K562 (cell line): ENCODE measurements at regions not wholly inside any gene's neighbourhood (a gene's known extent, or its start where the extent isn't known, plus 50 kb on each side); places are given as distances from the start of the nearest gene placed in this dataset.

ENCODE experiments used
- ATAC-seq: fragments of 200-7000 bp; cut with Tn5 transposase; 3 replicates; pipeline ENCODE4 v1.9.1; 2020; ENCODE audit warnings: moderate library complexity
- BruUV-seq: library from RNA; stranded (reverse); fragments of 400-500 nt; replicated peaks from 2 replicates; lab custom pipeline; 2021; lab: Mats Ljungman, UMichigan
- CTCF ChIA-PET: fragments of 300-600 bp; formaldehyde crosslinking; extraction: SDS; loops from one replicate; lab custom pipeline; 2021; ENCODE audit warnings: low intra/inter-chr PET ratio; lab: Yijun Ruan, JAX
- POLR2A ChIA-PET: fragments of 300-600, 350-650 bp; sonication (Branson Sonifier 250); formaldehyde crosslinking; extraction: SDS; loops from one replicate; lab custom pipeline; 2021; ENCODE audit warnings: antibody characterized with exemption, inconsistent platforms; lab: Yijun Ruan, JAX
- DNase-seq, 4 experiments: peaks; one replicate each; pipeline versions ENCODE4 v3.0.0 to v3.0.0-alpha.2; 2011 to 2018; ENCODE audit warnings: low spot score in 3 of 4, mixed read lengths in 3 of 4; ENCODE audit errors: extremely low read depth in 1 of 4
- FAIRE-seq: peaks from 2 replicates; lab custom pipeline; 2011; peaks lifted over from hg19 to GRCh38; lab: Jason Lieb, UNC
- H2AFZ ChIP-seq: 2 replicates; pipeline ENCODE4 v1.6.0; 2011; ENCODE audit warnings: low read depth, low read length, control low read depth, inconsistent platforms
- H3K27ac ChIP-seq: fragments of 200-600 bp; 3 replicates; pipeline ENCODE4 v1.8.0; 2011; ENCODE audit warnings: low read depth, mild to moderate bottlenecking, control low read depth, inconsistent platforms, low read length, moderate library complexity, mixed read lengths; ENCODE audit errors: extremely low read depth
- H3K27me3 ChIP-seq, 2 experiments: fragments of 300-600 bp in 1 of 2; 2 replicates in 1 of 2; 3 replicates in 1 of 2; pipeline versions ENCODE4 v1.6.0 to v1.8.0; 2011; ENCODE audit warnings: inconsistent platforms in 2 of 2, low read length in 2 of 2, mild to moderate bottlenecking in 1 of 2, mixed read lengths in 1 of 2, moderate library complexity in 1 of 2; ENCODE audit not compliant: control insufficient read depth in 2 of 2, insufficient read depth in 2 of 2
- H3K36me3 ChIP-seq: fragments of 300-600 bp; 3 replicates; pipeline ENCODE4 v1.8.0; 2011; ENCODE audit warnings: mild to moderate bottlenecking, low read length, inconsistent platforms; ENCODE audit not compliant: control insufficient read depth, insufficient read depth
- H3K4me1 ChIP-seq, 2 experiments: fragments of 200-600 bp in 1 of 2; replicated peaks in 1 of 2; 2 replicates in 1 of 2; 3 replicates in 1 of 2; pipeline versions ENCODE4 v1.5.1 to v1.8.0; 2011; ENCODE audit warnings: inconsistent platforms in 2 of 2, low read length in 2 of 2, mild to moderate bottlenecking in 1 of 2, mixed read lengths in 1 of 2, moderate library complexity in 1 of 2; ENCODE audit not compliant: control insufficient read depth in 2 of 2, insufficient read depth in 2 of 2
- H3K4me2 ChIP-seq: 2 replicates; pipeline ENCODE4 v1.6.1; 2011; ENCODE audit warnings: low read length, control low read depth, inconsistent platforms, mixed read lengths; ENCODE audit not compliant: insufficient read depth
- H3K4me3 ChIP-seq: fragments of 200-600 bp; sonication (generic), shearing (Covaris generic); 2 replicates; pipeline ENCODE4 v1.5.1; 2016; ENCODE audit warnings: control low read depth, inconsistent platforms
- H3K79me2 ChIP-seq: fragments of 200-600 bp; 3 replicates; pipeline ENCODE4 v1.8.0; 2011; ENCODE audit warnings: low read length, inconsistent platforms; ENCODE audit not compliant: control insufficient read depth, insufficient read depth
- H3K9ac ChIP-seq, 2 experiments: 2 replicates each; pipeline versions ENCODE4 v1.6.0 to v1.6.1; 2011; ENCODE audit warnings: low read depth in 2 of 2, low read length in 2 of 2, control low read depth in 1 of 2, inconsistent platforms in 1 of 2, mild to moderate bottlenecking in 1 of 2, mixed read lengths in 1 of 2; ENCODE audit not compliant: insufficient read depth in 1 of 2
- H3K9me1 ChIP-seq: one replicate; pipeline ENCODE4 v1.6.0; 2011; ENCODE audit warnings: inconsistent platforms, mild to moderate bottlenecking, low read length, moderate library complexity; ENCODE audit not compliant: control insufficient read depth, insufficient read depth
- H3K9me3 ChIP-seq: replicated peaks from 2 replicates; pipeline ENCODE4 v1.5.1; 2011; ENCODE audit warnings: low read depth, low read length, inconsistent platforms; ENCODE audit not compliant: control insufficient read depth, insufficient read depth
- H4K20me1 ChIP-seq: replicated peaks from 2 replicates; pipeline ENCODE4 v1.6.1; 2011; ENCODE audit warnings: low read length, inconsistent platforms, mixed read lengths; ENCODE audit not compliant: control insufficient read depth, insufficient read depth
- BHLHE40 ChIP-seq: IDR thresholded peaks from 2 replicates; pipeline ENCODE4 v1.6.1; 2011; ENCODE audit warnings: low read length, improper control_type of control experiment
- DLX4 ChIP-seq: fragments of 250-450 bp; sonication (Bioruptor Pico); IDR thresholded peaks from 2 replicates; pipeline ENCODE4 v1.6.1; 2021; ENCODE audit warnings: mild to moderate bottlenecking
- ELF2 ChIP-seq: fragments of 250-450 bp; sonication (Bioruptor Pico); IDR thresholded peaks from 2 replicates; pipeline ENCODE4 v1.5.0; 2021; ENCODE audit warnings: mild to moderate bottlenecking
- FOXK2 ChIP-seq, 2 experiments: fragments of 450-650 bp; IDR thresholded peaks in 1 of 2; conservative IDR thresholded peaks in 1 of 2; 2 replicates each; pipeline ENCODE4 v1.6.1; 2016; ENCODE audit warnings: low read depth in 2 of 2, mild to moderate bottlenecking in 1 of 2
- HMG20B ChIP-seq: fragments of 250-450 bp; sonication (Bioruptor Pico); IDR thresholded peaks from 2 replicates; pipeline ENCODE4 v1.5.0; 2021; ENCODE audit warnings: mild to moderate bottlenecking
- HOMEZ ChIP-seq: fragments of 250-450 bp; sonication (Bioruptor Pico); IDR thresholded peaks from 2 replicates; pipeline ENCODE4 v1.4.0; 2020; ENCODE audit warnings: mild to moderate bottlenecking, moderate library complexity
- NCOA6 ChIP-seq: fragments of 450-650 bp; IDR thresholded peaks from 2 replicates; pipeline ENCODE4 v1.6.1; 2017; ENCODE audit warnings: mild to moderate bottlenecking
- NELFE ChIP-seq: IDR thresholded peaks from 2 replicates; pipeline ENCODE4 v1.6.1; 2011; ENCODE audit warnings: mild to moderate bottlenecking; ENCODE audit not compliant: insufficient read depth, insufficient read length
- PPARD ChIP-seq: fragments of 250-450 bp; sonication (Bioruptor Pico); IDR thresholded peaks from 2 replicates; pipeline ENCODE4 v1.8.0; 2022; ENCODE audit warnings: inconsistent platforms, mild to moderate bottlenecking, moderate library complexity
- RAD21 ChIP-seq, 2 experiments: fragments of 250-450 bp in 1 of 2; fragments of 450-650 bp in 1 of 2; sonication (Bioruptor Pico) in 1 of 2; formaldehyde crosslinking in 1 of 2; IDR thresholded peaks in 1 of 2; conservative IDR thresholded peaks in 1 of 2; 2 replicates each; pipeline versions ENCODE4 v1.4.0 to v1.8.0; 2020 to 2022; ENCODE audit warnings: mild to moderate bottlenecking in 2 of 2, moderate library complexity in 1 of 2
- THAP12 ChIP-seq: fragments of 250-450 bp; sonication (Bioruptor Pico); IDR thresholded peaks from 2 replicates; pipeline ENCODE4 v1.9.0; 2021; ENCODE audit warnings: mild to moderate bottlenecking, inconsistent platforms
- WHSC1 ChIP-seq: IDR thresholded peaks from one replicate; pipeline ENCODE4 v1.6.1; 2012; ENCODE audit warnings: low read length, control low read depth, inconsistent platforms
- ZBTB11 ChIP-seq, 3 experiments: fragments of 200-800 bp in 1 of 3; fragments of 250-450 bp in 1 of 3; fragments of 450-650 bp in 1 of 3; sonication (Bioruptor Pico) in 1 of 3; sonication (Bioruptor generic) in 1 of 3; formaldehyde crosslinking in 1 of 3; IDR thresholded peaks; 2 replicates each; pipeline versions ENCODE4 v1.6.1 to v1.8.0; 2016 to 2022; ENCODE audit warnings: mild to moderate bottlenecking in 2 of 3, missing genetic modification characterization in 2 of 3, missing compliant biosample characterization in 1 of 3, moderate library complexity in 1 of 3
- ZNF507 ChIP-seq: conservative IDR thresholded peaks from 2 replicates; pipeline ENCODE4 v1.6.1; 2017; ENCODE audit warnings: missing genetic modification characterization, missing compliant biosample characterization
- WGBS: fragments of 100-300 bp; shearing (Covaris generic); methylation state at CpG from one replicate; pipeline ENCODE4 v1.1.6; 2016; ENCODE audit warnings: low coverage, mixed read lengths; ENCODE audit not compliant: insufficient coverage; ENCODE audit errors: missing lambda C conversion rate; 5-methylcytosine and 5-hydroxymethylcytosine counted together
- in situ Hi-C: fragments of 300-500 bp; cut with MboI; formaldehyde crosslinking; loops from 4 replicates; pipeline ENCODE4 v1.15.0; 2018; ENCODE audit warnings: inconsistent platforms, mixed read lengths
- intact Hi-C: fragments of 100-400 bp; cut with micrococcal nuclease; formaldehyde crosslinking; loops from 2 replicates; pipeline ENCODE4 v1.14.2; 2022

- FAIRE-seq (no peak), ATAC-seq (no peak), DNase-seq (no peak)
- Histone ChIP-seq H3K27me3 (peaks cover 17 to 41% of the 10 kb centered on the region in 2 experiments), H3K9me3 (no peaks in the 10 kb centered on the region), H3K4me2 (no peak overlapping the region), H3K79me2 (no peaks in the 10 kb centered on the region), H3K9ac (no peak overlapping the region), H3K9me1 (no peaks in the 10 kb centered on the region), H3K27ac (no peak overlapping the region), H3K36me3 (no peaks in the 10 kb centered on the region), H2AFZ (no peak overlapping the region), H3K4me3 (no peak overlapping the region), H3K4me1 (peaks cover 0 to 4% of the 10 kb centered on the region in 2 experiments; a peak in 1 of 5 replicates), H4K20me1 (peaks cover 6% of the 10 kb centered on the region; the same call in 1 of the 2 replicates)
- 0% methylated on average over 2 of the region's 2 CpGs for WGBS
- in situ Hi-C loops, result no loop called here
- ChIA-PET CTCF (no interaction called here), POLR2A (no interaction called here)
- intact Hi-C loops, result no loop called here
- BruUV-seq, result no TSS peak
- TF ChIP-seq NCOA6 (no peak), ZNF507 (tag) (no peak), HMG20B (CRISPR knock-in tag) (no peak), WHSC1 (no peak), ZBTB11 (CRISPR knock-in tag; IDR thresholded peaks at IDR 0.05) (no peak), RAD21 (CRISPR knock-in tag; conservative IDR thresholded peaks at IDR 0.05 in 1 of 2, IDR thresholded peaks at IDR 0.05 in 1 of 2) (no peak), BHLHE40 (no peak), THAP12 (no peak), HOMEZ (no peak), FOXK2 (conservative IDR thresholded peaks at IDR 0.05 in 1 of 2, IDR thresholded peaks at IDR 0.05 in 1 of 2; ENCODE audit: low read depth in 2 of 2) (no peak), NELFE (no peak), DLX4 (no peak), ELF2 (CRISPR knock-in tag) (no peak), PPARD (no peak)
These were observed 317.2 kb downstream of the C16orf95 start for GRCh38 chr16:87000001-87000400.
